ENCODE measurements at regions not wholly inside any gene's neighbourhood (a gene's known extent, or its start where the extent isn't known, plus 50 kb on each side); places are given as distances from the start of the nearest gene placed in this dataset.

DNA sequence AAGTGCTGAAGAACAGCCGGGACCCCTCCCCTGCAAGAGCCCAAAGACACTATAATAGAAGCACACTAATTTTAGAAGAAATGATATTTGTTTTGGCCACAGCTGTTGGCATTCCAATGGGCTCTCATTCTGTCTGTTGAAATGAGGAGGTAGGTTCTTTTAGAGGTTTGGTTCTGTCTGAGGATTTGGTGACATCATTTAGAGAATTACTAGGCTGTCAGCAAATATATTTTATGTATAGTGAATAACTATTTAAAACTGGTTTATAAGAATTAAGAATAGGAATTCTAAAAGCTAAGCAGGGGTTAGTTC is 200.7 kb upstream of the SLC38A2 start:
- FAIRE-seq (no peak), DNase-seq (ENCODE audit: low read depth, low spot score) (no peak)
- no peak overlapping the region for H3K27ac ChIP-seq (ENCODE audit: insufficient read depth, low read depth, low read length)
- no peaks in the 10 kb centered on the region for H3K9me1 ChIP-seq (replicated peaks; ENCODE audit: control insufficient read depth, extremely low read depth, insufficient read depth, low read length)
- H3K36me3 ChIP-seq (ENCODE audit: control insufficient read depth in 2 of 2, extremely low read depth in 1 of 2, insufficient read depth in 2 of 2, low read length in 2 of 2), result no peaks in the 10 kb centered on the region
- CTCF ChIA-PET, result interaction anchor here (1.1 kb wide), 1 partner anchor 88 kb away, joined by 3 read pairs; no protein-coding TSS in a partner anchor
- no TSS peak for BruUV-seq (replicated peaks)
- no peaks in the 10 kb centered on the region for H3K9me3 ChIP-seq (replicated peaks; ENCODE audit: control insufficient read depth, insufficient read depth, low read length)
- dilution Hi-C loops (cut with MboI; ENCODE audit: extremely low pct_ligation_motif_present, low sequenced_read_pairs), result no loop called here
- H3K4me3 ChIP-seq (replicated peaks in 1 of 3; ENCODE audit: insufficient read depth in 1 of 3, low read depth in 1 of 3, low read length in 3 of 3), result no peak overlapping the region
- no peaks in the 10 kb centered on the region for H3K79me2 ChIP-seq (ENCODE audit: control insufficient read depth, insufficient read depth, low read length)
- no peak overlapping the region for H2AFZ ChIP-seq (ENCODE audit: low read depth, low read length)
- H3K9ac ChIP-seq (replicated peaks; ENCODE audit: extremely low read depth, insufficient read depth, low read length), result no peak overlapping the region
- intact Hi-C loops (cut with micrococcal nuclease), result no loop called here
- H3K27me3 ChIP-seq (ENCODE audit: control insufficient read depth in 2 of 2, insufficient read depth in 2 of 2, low read length in 2 of 2), result no peaks in the 10 kb centered on the region
- TF ChIP-seq FOS (IDR thresholded peaks at IDR 0.05; ENCODE audit: borderline replicate concordance, insufficient read depth, low read length), result no peak
- TF ChIP-seq POLR2A (IDR thresholded peaks at IDR 0.05; ENCODE audit: low read depth, low read length), result no peak
- no peak for TF ChIP-seq GATA2 (IDR thresholded peaks at IDR 0.05; ENCODE audit: insufficient read depth, insufficient read length, low read depth, low read length)
- no peak for TF ChIP-seq JUN (IDR thresholded peaks at IDR 0.05; ENCODE audit: borderline replicate concordance, insufficient read depth, insufficient read length, low read depth)
- TF ChIP-seq POLR2AphosphoS5 (IDR thresholded peaks at IDR 0.05; ENCODE audit: insufficient read depth, low read depth, low read length), result no peak
- TF ChIP-seq EZH2 (IDR thresholded peaks at IDR 0.05; ENCODE audit: borderline replicate concordance, low read depth, low read length, severe bottlenecking), result no peak
- TF ChIP-seq, protein P1, sequence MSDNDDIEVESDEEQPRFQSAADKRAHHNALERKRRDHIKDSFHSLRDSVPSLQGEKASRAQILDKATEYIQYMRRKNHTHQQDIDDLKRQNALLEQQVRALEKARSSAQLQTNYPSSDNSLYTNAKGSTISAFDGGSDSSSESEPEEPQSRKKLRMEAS (IDR thresholded peaks at IDR 0.05; ENCODE audit: insufficient read depth, insufficient read length), result no peak
- TF ChIP-seq CTCF (IDR thresholded peaks at IDR 0.05; ENCODE audit: extremely low read depth in 1 of 2, insufficient read depth in 1 of 2, low read depth in 1 of 2, low read length in 2 of 2), result no peak
- no peak for TF ChIP-seq MYC (IDR thresholded peaks at IDR 0.05; ENCODE audit: low read depth, low read length)
- H4K20me1 ChIP-seq (replicated peaks; ENCODE audit: control insufficient read depth, extremely low read depth, insufficient read depth, low read length), result no peaks in the 10 kb centered on the region
- H3K4me2 ChIP-seq (ENCODE audit: insufficient read depth, low read length), result no peak overlapping the region
- H3K4me1 ChIP-seq (ENCODE audit: control insufficient read depth, extremely low read depth, insufficient read depth, low read length), result no peaks in the 10 kb centered on the region
- POLR2A ChIA-PET, result no interaction called here

Data from endothelial cell of umbilical vein (primary cell).